GM12865 (cell line): ENCODE measurements at regions not wholly inside any gene's neighbourhood (a gene's known extent, or its start where the extent isn't known, plus 50 kb on each side); places are given as distances from the start of the nearest gene placed in this dataset.
"Not testable (repeated sequence)": the region's sequence is repeated elsewhere in the genome, so short reads cannot be mapped to it uniquely, and the experiment has no call there.

Source experiments
- DNase-seq: peaks from one replicate; pipeline ENCODE4 v3.0.0; 2010; ENCODE audit warnings: low read depth
- H3K4me3 ChIP-seq: 2 replicates; pipeline ENCODE4 v1.5.1; 2011; ENCODE audit warnings: mild to moderate bottlenecking, low read depth, low read length, control low read depth
- CTCF ChIP-seq: IDR thresholded peaks from 2 replicates; pipeline ENCODE4 v1.5.1; 2011; ENCODE audit warnings: low read length, control low read depth, low read depth, inconsistent platforms; ENCODE audit not compliant: insufficient read depth; ENCODE audit errors: missing control alignments

GRCh38 chrX:120719622-120720021 is 89.8 kb upstream of the C1GALT1C1 start:
- no peak overlapping the region for H3K4me3 ChIP-seq
- no peak for TF ChIP-seq CTCF
- DNase-seq: no peak

- DNase-seq: no peak
- no peak overlapping the region for H3K4me3 ChIP-seq
- no peak for TF ChIP-seq CTCF
These were observed 89.1 kb upstream of the C1GALT1C1 start for GRCh38 chrX:120718969-120719368.

GRCh38 chrX:120702337-120702736 is 72.5 kb upstream of the C1GALT1C1 start:
- not testable (repeated sequence) for DNase-seq, H3K4me3 ChIP-seq

GRCh38 chrX:120697053-120697452 is 67.2 kb upstream of the C1GALT1C1 start:
- peak; percentile 79 for DNase-seq
- no peak overlapping the region for H3K4me3 ChIP-seq
- no peak for TF ChIP-seq CTCF

- H3K4me3 ChIP-seq: no peak overlapping the region
- TF ChIP-seq CTCF: no peak
- DNase-seq: no peak
These were observed 62.5 kb upstream of the C1GALT1C1 start for GRCh38 chrX:120692319-120692718.

GRCh38 chrX:120690941-120691340 is 61.1 kb upstream of the C1GALT1C1 start:
- TF ChIP-seq CTCF: no peak
- no peak for DNase-seq
- H3K4me3 ChIP-seq: no peak overlapping the region

- H3K4me3 ChIP-seq: no peak overlapping the region
- TF ChIP-seq CTCF: no peak
- no peak for DNase-seq
These were observed 60.5 kb upstream of the C1GALT1C1 start for GRCh38 chrX:120690344-120690743.
